GM19043 (cell line): ENCODE measurements at regions not wholly inside any gene's neighbourhood (a gene's known extent, or its start where the extent isn't known, plus 50 kb on each side); places are given as distances from the start of the nearest gene placed in this dataset.
"Not testable (repeated sequence)": the region's sequence is repeated elsewhere in the genome, so short reads cannot be mapped to it uniquely, and the experiment has no call there.

Experiments
- ATAC-seq: cut with Tn5 transposase; IDR thresholded peaks from one replicate; pipeline ENCODE4 v1.9.1; 2021; ENCODE audit warnings: low read depth; ENCODE audit not compliant: unreplicated experiment

- ATAC-seq = no peak
These were observed 208.4 kb downstream of the CSNK1G3 start for GRCh38 chr5:123720339-123720738.

- no peak for ATAC-seq
These were observed 207.0 kb downstream of the CSNK1G3 start for GRCh38 chr5:123719004-123719403.

GRCh38 chr5:123718238-123718637 lies 206.3 kb downstream of the CSNK1G3 start:
- no peak for ATAC-seq

- no peak for ATAC-seq
These were observed 205.2 kb downstream of the CSNK1G3 start for GRCh38 chr5:123717139-123717538.

GRCh38 chr5:123710031-123710430 lies 198.1 kb downstream of the CSNK1G3 start:
- ATAC-seq = no peak

- ATAC-seq = no peak
These were observed 197.4 kb downstream of the CSNK1G3 start for GRCh38 chr5:123709422-123709821.

GRCh38 chr5:123708074-123708806 lies 196.3 kb downstream of the CSNK1G3 start:
- no peak for ATAC-seq

GRCh38 chr5:123706531-123706930 lies 194.6 kb downstream of the CSNK1G3 start:
- ATAC-seq = no peak

GRCh38 chr5:123705741-123706140 lies 193.8 kb downstream of the CSNK1G3 start:
- ATAC-seq = no peak

GRCh38 chr5:123701511-123702200 lies 189.7 kb downstream of the CSNK1G3 start:
- ATAC-seq = no peak

- no peak for ATAC-seq
These were observed 188.8 kb downstream of the CSNK1G3 start for GRCh38 chr5:123700624-123701287.

GRCh38 chr5:123699571-123699970 lies 187.6 kb downstream of the CSNK1G3 start:
- no peak for ATAC-seq

GRCh38 chr5:123698937-123699336 lies 187.0 kb downstream of the CSNK1G3 start:
- not testable (repeated sequence) for ATAC-seq

GRCh38 chr5:123696921-123697341 lies 185.0 kb downstream of the CSNK1G3 start:
- no peak for ATAC-seq

- ATAC-seq = no peak
These were observed 178.8 kb downstream of the CSNK1G3 start for GRCh38 chr5:123690821-123691220.

GRCh38 chr5:123681061-123681460 lies 169.1 kb downstream of the CSNK1G3 start:
- no peak for ATAC-seq

GRCh38 chr5:123673107-123673506 lies 161.1 kb downstream of the CSNK1G3 start:
- ATAC-seq = no peak

GRCh38 chr5:123671711-123672456 lies 159.9 kb downstream of the CSNK1G3 start:
- no peak for ATAC-seq

GRCh38 chr5:123671042-123671441 lies 159.1 kb downstream of the CSNK1G3 start:
- ATAC-seq = no peak
